Natural killer cell (primary cell): ENCODE measurements at regions not wholly inside any gene's neighbourhood (a gene's known extent, or its start where the extent isn't known, plus 50 kb on each side); places are given as distances from the start of the nearest gene placed in this dataset.

ENCODE experiments used
- ATAC-seq, 3 donors: fragments of 150-1000 bp in 2 of 3; fragments of 200-7000 bp in 1 of 3; cut with Tn5 transposase; 1 replicate in 1 of 3; 2 replicates in 2 of 3; pipeline ENCODE4 v1.10.0; 2021; ENCODE audit warnings: mild to moderate bottlenecking in 2 of 3, moderate library complexity in 2 of 3
- DNase-seq, 2 donors: peaks; one replicate each; pipeline versions ENCODE4 v3.0.0 to v3.0.0-alpha.2; 2013 to 2021; ENCODE audit warnings: mixed read lengths in 1 of 2
- H3K27ac ChIP-seq: one replicate; pipeline ENCODE4 v1.5.1; 2013; ENCODE audit warnings: mild to moderate bottlenecking, low read length
- H3K27me3 ChIP-seq: one replicate; pipeline ENCODE4 v1.6.1; 2013; ENCODE audit warnings: low read length; ENCODE audit not compliant: control insufficient read depth, insufficient read depth
- H3K36me3 ChIP-seq: one replicate; pipeline ENCODE4 v1.6.1; 2013; ENCODE audit warnings: low read length; ENCODE audit not compliant: control insufficient read depth, insufficient read depth
- H3K4me1 ChIP-seq: one replicate; pipeline ENCODE4 v1.6.1; 2013; ENCODE audit warnings: low read length; ENCODE audit not compliant: control insufficient read depth, insufficient read depth
- H3K4me3 ChIP-seq: one replicate; pipeline ENCODE4 v1.5.1; 2013; ENCODE audit warnings: low read length
- H3K9me3 ChIP-seq: one replicate; pipeline ENCODE4 v1.6.1; 2013; ENCODE audit warnings: low read length; ENCODE audit not compliant: control insufficient read depth, insufficient read depth
- H3K27ac Mint-ChIP-seq, 2 donors: one replicate each; pipeline ENCODE4 v1.8.0; 2022; ENCODE audit warnings: mild to moderate bottlenecking in 2 of 2, mixed read lengths in 2 of 2, moderate library complexity in 1 of 2
- H3K27me3 Mint-ChIP-seq, 2 donors: one replicate each; pipeline ENCODE4 v1.8.0; 2022; ENCODE audit warnings: low read depth in 2 of 2, mixed read lengths in 2 of 2
- H3K36me3 Mint-ChIP-seq: one replicate; pipeline ENCODE4 v1.8.0; 2022; ENCODE audit warnings: mixed read lengths
- H3K4me1 Mint-ChIP-seq, 2 donors: one replicate each; pipeline ENCODE4 v1.8.0; 2022; ENCODE audit warnings: mixed read lengths in 2 of 2
- H3K4me3 Mint-ChIP-seq: one replicate; pipeline ENCODE4 v1.8.0; 2022; ENCODE audit warnings: mild to moderate bottlenecking, moderate library complexity, mixed read lengths
- H3K9me3 Mint-ChIP-seq, 2 donors: one replicate each; pipeline ENCODE4 v1.8.0; 2022; ENCODE audit warnings: mixed read lengths in 2 of 2
- CTCF ChIP-seq: fragments of 200-600 bp; IDR thresholded peaks from one replicate; pipeline ENCODE4 v1.8.0; 2022; ENCODE audit warnings: antibody characterized with exemption
- WGBS: methylation state at CpG from one replicate; pipeline ENCODE4 v1.1.7; 2013; ENCODE audit warnings: missing lambda C conversion rate; ENCODE audit not compliant: insufficient coverage; 5-methylcytosine and 5-hydroxymethylcytosine counted together
- intact Hi-C: fragments of 100-400 bp; cut with micrococcal nuclease; formaldehyde crosslinking; loops from one replicate; pipeline ENCODE4 v1.14.2; 2022

- no peak for TF ChIP-seq CTCF
- 82% methylated on average over 1 of the region's 3 CpGs for WGBS
- H3K36me3 Mint-ChIP-seq = no peaks in the 10 kb centered on the region
- no peaks in the 10 kb centered on the region for H3K4me1 Mint-ChIP-seq
- no peak overlapping the region for H3K27ac Mint-ChIP-seq
- H3K27me3 ChIP-seq = no peaks in the 10 kb centered on the region
- H3K27me3 Mint-ChIP-seq = no peaks in the 10 kb centered on the region
- no peak overlapping the region for H3K4me3 Mint-ChIP-seq
- H3K36me3 ChIP-seq = no peaks in the 10 kb centered on the region
- no peaks in the 10 kb centered on the region for H3K4me1 ChIP-seq
- H3K9me3 ChIP-seq = no peaks in the 10 kb centered on the region
- intact Hi-C loops = no loop called here
- DNase-seq (no peak), ATAC-seq (no peak)
- no peak overlapping the region for H3K4me3 ChIP-seq
- H3K9me3 Mint-ChIP-seq = peaks cover 18 to 26% of the 10 kb centered on the region in 2 donors
- H3K27ac ChIP-seq = no peak overlapping the region
These were observed 1126.6 kb downstream of the BRINP3 start for GRCh38 chr1:189350983-189351616.

GRCh38 chr1:189351960-189352359 is 1125.7 kb downstream of the BRINP3 start:
- no peak overlapping the region for H3K4me3 ChIP-seq
- H3K27ac Mint-ChIP-seq = no peak overlapping the region
- no peaks in the 10 kb centered on the region for H3K27me3 Mint-ChIP-seq
- H3K4me1 Mint-ChIP-seq = no peaks in the 10 kb centered on the region
- intact Hi-C loops = no loop called here
- DNase-seq = no peak
- H3K27ac ChIP-seq = no peak overlapping the region
- no peaks in the 10 kb centered on the region for H3K36me3 ChIP-seq
- no peak for ATAC-seq
- peaks cover 18 to 26% of the 10 kb centered on the region in 2 donors for H3K9me3 Mint-ChIP-seq
- H3K9me3 ChIP-seq = no peaks in the 10 kb centered on the region
- no peaks in the 10 kb centered on the region for H3K4me1 ChIP-seq
- no peaks in the 10 kb centered on the region for H3K27me3 ChIP-seq
- peaks cover under 1% of the 10 kb centered on the region for H3K36me3 Mint-ChIP-seq
- no peak for TF ChIP-seq CTCF
- WGBS = 81% methylated on average over 1 of the region's 1 CpG
- H3K4me3 Mint-ChIP-seq = no peak overlapping the region

GRCh38 chr1:189356206-189356605 is 1121.5 kb downstream of the BRINP3 start:
- H3K4me3 ChIP-seq = no peak overlapping the region
- Mint-ChIP-seq H3K27ac (no peak overlapping the region), H3K4me3 (no peak overlapping the region), H3K4me1 (no peaks in the 10 kb centered on the region), H3K9me3 (peaks cover 22 to 26% of the 10 kb centered on the region in 2 donors), H3K36me3 (peaks cover 7% of the 10 kb centered on the region), H3K27me3 (no peaks in the 10 kb centered on the region)
- no peak overlapping the region for H3K27ac ChIP-seq
- no peak for DNase-seq
- no peak for TF ChIP-seq CTCF
- no peaks in the 10 kb centered on the region for H3K9me3 ChIP-seq
- H3K4me1 ChIP-seq = no peaks in the 10 kb centered on the region
- intact Hi-C loops = no loop called here
- no peaks in the 10 kb centered on the region for H3K27me3 ChIP-seq
- no peaks in the 10 kb centered on the region for H3K36me3 ChIP-seq
- no peak for ATAC-seq

- Histone ChIP-seq H3K27ac (no peak overlapping the region), H3K36me3 (no peaks in the 10 kb centered on the region), H3K4me3 (no peak overlapping the region), H3K9me3 (no peaks in the 10 kb centered on the region), H3K27me3 (no peaks in the 10 kb centered on the region), H3K4me1 (no peaks in the 10 kb centered on the region)
- no peak for DNase-seq
- ATAC-seq = no peak
- WGBS = 91% methylated on average over 1 of the region's 1 CpG
- no peaks in the 10 kb centered on the region for H3K4me1 Mint-ChIP-seq
- peaks cover 14% of the 10 kb centered on the region for H3K36me3 Mint-ChIP-seq
- H3K4me3 Mint-ChIP-seq = no peak overlapping the region
- no peak overlapping the region for H3K27ac Mint-ChIP-seq
- peaks cover 19 to 24% of the 10 kb centered on the region in 2 donors for H3K9me3 Mint-ChIP-seq
- intact Hi-C loops = no loop called here
- no peak for TF ChIP-seq CTCF
- H3K27me3 Mint-ChIP-seq = no peaks in the 10 kb centered on the region
These were observed 1120.3 kb downstream of the BRINP3 start for GRCh38 chr1:189357317-189357716.
